CD14-positive monocyte (primary cell): ENCODE measurements at regions not wholly inside any gene's neighbourhood (a gene's known extent, or its start where the extent isn't known, plus 50 kb on each side); places are given as distances from the start of the nearest gene placed in this dataset.

ENCODE experiments used
- DNase-seq, 3 donors: peaks; one replicate each; pipeline ENCODE4 v3.0.0-alpha.2; 2011 to 2022
- H2AFZ ChIP-seq: 2 replicates; pipeline ENCODE4 v1.6.0; 2012; ENCODE audit warnings: mild to moderate bottlenecking, low read depth, low read length, inconsistent platforms; ENCODE audit not compliant: insufficient read depth, poor library complexity, severe bottlenecking
- H3K27ac ChIP-seq, 2 donors: 1 replicate in 1 of 2; 2 replicates in 1 of 2; pipeline ENCODE4 v1.5.1; 2012 to 2013; ENCODE audit warnings: low read length in 2 of 2, control low read depth in 1 of 2, inconsistent platforms in 1 of 2, low read depth in 1 of 2, mild to moderate bottlenecking in 1 of 2
- H3K27me3 ChIP-seq, 2 donors: one replicate each; pipeline versions ENCODE4 v1.6.0 to v1.6.1; 2011 to 2013; ENCODE audit warnings: low read length in 2 of 2; ENCODE audit not compliant: control insufficient read depth in 2 of 2, insufficient read depth in 2 of 2
- H3K36me3 ChIP-seq, 2 donors: replicated peaks in 1 of 2; 1 replicate in 1 of 2; 2 replicates in 1 of 2; pipeline versions ENCODE4 v1.5.1 to v1.6.1; 2012 to 2013; ENCODE audit warnings: low read length in 2 of 2, control low read depth in 1 of 2, inconsistent platforms in 1 of 2, mild to moderate bottlenecking in 1 of 2; ENCODE audit not compliant: insufficient read depth in 2 of 2, control insufficient read depth in 1 of 2
- H3K4me1 ChIP-seq, 2 donors: 1 replicate in 1 of 2; 2 replicates in 1 of 2; pipeline versions ENCODE4 v1.5.1 to v1.6.1; 2012 to 2013; ENCODE audit warnings: low read length in 2 of 2, control low read depth in 1 of 2, inconsistent platforms in 1 of 2, mild to moderate bottlenecking in 1 of 2, moderate library complexity in 1 of 2; ENCODE audit not compliant: insufficient read depth in 2 of 2, control insufficient read depth in 1 of 2
- H3K4me2 ChIP-seq: replicated peaks from 2 replicates; pipeline ENCODE3; 2012; ENCODE audit warnings: low read length, moderate library complexity, mild to moderate bottlenecking; ENCODE audit not compliant: poor library complexity, severe bottlenecking; ENCODE audit errors: extremely low read depth
- H3K4me3 ChIP-seq, 3 experiments: fragments of 200-600 bp in 1 of 3; sonication (generic) in 1 of 3; replicated peaks in 1 of 3; 1 replicate in 2 of 3; 2 replicates in 1 of 3; pipeline ENCODE4 v1.5.1; 2011 to 2013; ENCODE audit warnings: low read length in 3 of 3, mild to moderate bottlenecking in 3 of 3, control low read depth in 2 of 3, low read depth in 2 of 3, inconsistent platforms in 1 of 3, moderate library complexity in 1 of 3
- H3K79me2 ChIP-seq: 2 replicates; pipeline ENCODE4 v1.6.0; 2012; ENCODE audit warnings: mild to moderate bottlenecking, control low read depth, inconsistent platforms, low read length, moderate library complexity; ENCODE audit not compliant: insufficient read depth
- H3K9ac ChIP-seq: 2 replicates; pipeline ENCODE4 v1.6.0; 2017; ENCODE audit warnings: low read length, mild to moderate bottlenecking; ENCODE audit not compliant: insufficient read depth, poor library complexity, severe bottlenecking
- H3K9me3 ChIP-seq, 2 donors: replicated peaks in 1 of 2; 1 replicate in 1 of 2; 2 replicates in 1 of 2; pipeline versions ENCODE4 v1.5.1 to v1.6.1; 2012 to 2013; ENCODE audit warnings: low read length in 2 of 2, control low read depth in 1 of 2; ENCODE audit not compliant: control insufficient read depth in 1 of 2, insufficient read depth in 1 of 2
- H4K20me1 ChIP-seq: 2 replicates; pipeline ENCODE4 v1.6.0; 2012; ENCODE audit warnings: mild to moderate bottlenecking, low read length, control low read depth, moderate library complexity; ENCODE audit not compliant: insufficient read depth
- H3K27ac Mint-ChIP-seq, 7 donors: one replicate each; pipeline ENCODE4 v1.8.0; 2020; ENCODE audit warnings: mild to moderate bottlenecking in 7 of 7, mixed read lengths in 7 of 7, moderate library complexity in 6 of 7, inconsistent platforms in 2 of 7
- H3K27me3 Mint-ChIP-seq, 3 donors: one replicate each; pipeline ENCODE4 v1.8.0; 2021 to 2022; ENCODE audit warnings: low read depth in 3 of 3, mild to moderate bottlenecking in 3 of 3, mixed read lengths in 3 of 3, moderate library complexity in 3 of 3, inconsistent platforms in 1 of 3
- H3K36me3 Mint-ChIP-seq, 2 donors: one replicate each; pipeline ENCODE4 v1.8.0; 2020; ENCODE audit warnings: mixed read lengths in 2 of 2, inconsistent platforms in 1 of 2, mild to moderate bottlenecking in 1 of 2
- H3K4me1 Mint-ChIP-seq: one replicate; pipeline ENCODE4 v1.8.0; 2020; ENCODE audit warnings: mild to moderate bottlenecking, mixed read lengths
- H3K4me3 Mint-ChIP-seq, 2 donors: one replicate each; pipeline ENCODE4 v1.8.0; 2020; ENCODE audit warnings: mild to moderate bottlenecking in 2 of 2, mixed read lengths in 2 of 2, moderate library complexity in 1 of 2
- H3K9me3 Mint-ChIP-seq, 7 donors: one replicate each; pipeline ENCODE4 v1.8.0; 2020 to 2022; ENCODE audit warnings: mixed read lengths in 7 of 7, mild to moderate bottlenecking in 6 of 7, moderate library complexity in 6 of 7, inconsistent platforms in 2 of 7
- WGBS: methylation state at CpG from one replicate; pipeline ENCODE4 v1.1.5; 2013; ENCODE audit warnings: missing lambda C conversion rate; ENCODE audit not compliant: insufficient coverage; 5-methylcytosine and 5-hydroxymethylcytosine counted together
- intact Hi-C, 2 donors: fragments of 100-400 bp; cut with micrococcal nuclease; formaldehyde crosslinking; loops; one replicate each; pipeline versions ENCODE4 v1.15.0 to v1.15.1; 2023
- TF ChIP-seq, protein P1 (sequence below): fragments of 200-600 bp; IDR thresholded peaks from one replicate; pipeline ENCODE4 v1.8.0; 2022; ENCODE audit warnings: antibody characterized with exemption, mild to moderate bottlenecking

DNA sequence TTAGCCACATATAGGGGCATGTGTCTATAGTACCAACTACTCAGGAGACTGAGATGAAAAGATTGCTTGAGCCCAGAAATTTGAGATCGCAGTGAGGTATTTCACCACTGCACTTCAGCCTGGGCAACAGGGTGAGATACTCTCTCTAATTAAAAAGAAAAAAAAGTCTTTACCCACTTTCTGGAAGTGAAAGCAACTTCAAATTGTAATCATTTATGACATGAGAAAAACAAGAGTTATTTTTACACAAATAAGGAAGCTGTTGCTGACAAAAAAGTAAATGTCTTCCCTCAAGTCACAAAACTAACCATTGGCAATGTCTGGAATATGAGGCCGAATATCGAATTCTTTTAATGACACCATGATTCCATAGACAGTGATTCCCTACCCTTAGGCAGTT, 71.4 kb downstream of the GLYATL1 start:
- TF ChIP-seq, protein P1, sequence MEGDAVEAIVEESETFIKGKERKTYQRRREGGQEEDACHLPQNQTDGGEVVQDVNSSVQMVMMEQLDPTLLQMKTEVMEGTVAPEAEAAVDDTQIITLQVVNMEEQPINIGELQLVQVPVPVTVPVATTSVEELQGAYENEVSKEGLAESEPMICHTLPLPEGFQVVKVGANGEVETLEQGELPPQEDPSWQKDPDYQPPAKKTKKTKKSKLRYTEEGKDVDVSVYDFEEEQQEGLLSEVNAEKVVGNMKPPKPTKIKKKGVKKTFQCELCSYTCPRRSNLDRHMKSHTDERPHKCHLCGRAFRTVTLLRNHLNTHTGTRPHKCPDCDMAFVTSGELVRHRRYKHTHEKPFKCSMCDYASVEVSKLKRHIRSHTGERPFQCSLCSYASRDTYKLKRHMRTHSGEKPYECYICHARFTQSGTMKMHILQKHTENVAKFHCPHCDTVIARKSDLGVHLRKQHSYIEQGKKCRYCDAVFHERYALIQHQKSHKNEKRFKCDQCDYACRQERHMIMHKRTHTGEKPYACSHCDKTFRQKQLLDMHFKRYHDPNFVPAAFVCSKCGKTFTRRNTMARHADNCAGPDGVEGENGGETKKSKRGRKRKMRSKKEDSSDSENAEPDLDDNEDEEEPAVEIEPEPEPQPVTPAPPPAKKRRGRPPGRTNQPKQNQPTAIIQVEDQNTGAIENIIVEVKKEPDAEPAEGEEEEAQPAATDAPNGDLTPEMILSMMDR = no peak
- H3K4me3 ChIP-seq = peak overlapping the region in 1 of 3 experiments; percentile 32
- Mint-ChIP-seq H3K9me3 (peaks cover 0 to 8% (median 6%) of the 10 kb centered on the region in 7 donors), H3K36me3 (no peaks in the 10 kb centered on the region), H3K4me1 (peaks cover 58% of the 10 kb centered on the region), H3K27ac (peak overlapping the region; percentile 53 to 90 (median 79)), H3K4me3 (peak overlapping the region in 1 of 2 donors; percentile 56), H3K27me3 (no peaks in the 10 kb centered on the region)
- H3K79me2 ChIP-seq = no peaks in the 10 kb centered on the region
- 29% methylated on average over 2 of the region's 3 CpGs for WGBS
- H2AFZ ChIP-seq = no peak overlapping the region
- no peaks in the 10 kb centered on the region for H4K20me1 ChIP-seq
- peak overlapping the region; percentile 15 for H3K9ac ChIP-seq
- no peaks in the 10 kb centered on the region for H3K27me3 ChIP-seq
- intact Hi-C loops = no loop called here
- H3K4me1 ChIP-seq = peaks cover 44 to 50% of the 10 kb centered on the region in 2 donors
- H3K27ac ChIP-seq = peak overlapping the region in 1 of 2 donors; percentile 64
- peak overlapping the region; percentile 64 for H3K4me2 ChIP-seq
- no peaks in the 10 kb centered on the region for H3K36me3 ChIP-seq
- peak in 2 of 3 donors; percentile 11 to 41 for DNase-seq
- no peaks in the 10 kb centered on the region for H3K9me3 ChIP-seq

DNA sequence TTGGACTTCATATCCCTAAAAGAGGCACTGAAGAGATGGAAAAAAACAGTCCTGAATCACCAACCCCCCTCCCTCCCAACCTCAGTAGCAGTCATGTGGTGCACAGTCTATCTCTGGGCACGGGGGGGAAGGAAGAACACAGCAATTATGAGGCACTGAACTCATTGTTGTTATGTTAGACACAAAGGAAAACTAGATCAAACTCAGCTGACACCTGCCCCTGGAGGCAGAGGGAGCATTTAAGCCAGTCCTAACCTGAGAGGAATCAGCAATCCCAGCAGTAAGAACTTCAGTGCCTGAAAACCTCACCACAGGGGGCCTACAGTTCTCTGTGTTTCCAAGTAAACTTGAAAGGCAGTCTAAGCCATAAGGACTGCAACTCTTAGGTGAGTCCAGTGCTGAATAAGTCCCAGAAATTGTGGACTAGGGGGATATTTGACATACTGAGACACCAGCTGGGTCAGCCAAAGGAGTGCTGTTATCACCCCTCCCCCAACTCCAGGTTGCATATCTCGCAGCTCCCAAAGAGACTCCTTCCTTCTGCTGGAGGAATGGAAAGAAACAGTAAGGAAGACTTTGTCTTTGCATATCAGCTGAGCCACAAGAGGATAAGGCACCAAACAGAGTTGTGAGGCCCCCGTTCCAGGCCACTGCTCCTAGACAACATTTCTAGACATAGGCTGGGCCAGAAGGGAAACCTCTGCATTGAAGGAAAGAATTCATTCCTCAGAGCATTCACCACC, 72.5 kb downstream of the GLYATL1 start:
- Mint-ChIP-seq H3K27me3 (no peaks in the 10 kb centered on the region), H3K4me1 (peaks cover 58% of the 10 kb centered on the region), H3K4me3 (no peak overlapping the region), H3K27ac (peak overlapping the region in 6 of 7 donors; percentile 42 to 88 (median 82)), H3K9me3 (peaks cover 3 to 14% (median 12%) of the 10 kb centered on the region in 7 donors), H3K36me3 (no peaks in the 10 kb centered on the region)
- no peak overlapping the region for H3K4me3 ChIP-seq
- H3K9me3 ChIP-seq = no peaks in the 10 kb centered on the region
- H3K4me2 ChIP-seq = no peak overlapping the region
- H3K27me3 ChIP-seq = no peaks in the 10 kb centered on the region
- no peaks in the 10 kb centered on the region for H3K79me2 ChIP-seq
- DNase-seq = peak in 2 of 3 donors; percentile 18 to 37
- no peaks in the 10 kb centered on the region for H4K20me1 ChIP-seq
- peaks cover 44 to 50% of the 10 kb centered on the region in 2 donors for H3K4me1 ChIP-seq
- no peak overlapping the region for H3K9ac ChIP-seq
- peak overlapping the region in 1 of 2 donors; percentile 74 for H3K27ac ChIP-seq
- peak overlapping the region; percentile 63 for H2AFZ ChIP-seq
- no peaks in the 10 kb centered on the region for H3K36me3 ChIP-seq
- intact Hi-C loops = no loop called here
- TF ChIP-seq, protein P1 = no peak
- WGBS = 0% methylated on average over 1 of the region's 3 CpGs
